SK-N-MC (cell line): ENCODE measurements at regions not wholly inside any gene's neighbourhood (a gene's known extent, or its start where the extent isn't known, plus 50 kb on each side); places are given as distances from the start of the nearest gene placed in this dataset.

Experiments used
- EZH2 ChIP-seq: fragments of 200-600 bp; sonication (generic); IDR thresholded peaks from one replicate; pipeline ENCODE4 v1.6.1; 2017; ENCODE audit warnings: antibody characterized with exemption
- POLR2AphosphoS5 ChIP-seq: IDR thresholded peaks from 2 replicates; pipeline ENCODE4 v1.6.1; 2012; ENCODE audit warnings: mild to moderate bottlenecking, low read depth, low read length, borderline replicate concordance

- TF ChIP-seq POLR2AphosphoS5 (no peak), EZH2 (no peak)
Observed at GRCh38 chr16:54590836-54591235, 304.2 kb upstream of the IRX3 start.
